GM23338 (cell line): ENCODE measurements at regions not wholly inside any gene's neighbourhood (a gene's known extent, or its start where the extent isn't known, plus 50 kb on each side); places are given as distances from the start of the nearest gene placed in this dataset.

Source experiments
- ATAC-seq: fragments of 200-7000 bp; cut with Tn5 transposase; 3 replicates; pipeline ENCODE4 v1.9.1; 2020
- DNase-seq: peaks from one replicate; pipeline ENCODE4 v3.0.0-alpha.2; 2015; ENCODE audit warnings: low spot score
- H2AFZ ChIP-seq: fragments of 200-600 bp; sonication (generic); 2 replicates; pipeline ENCODE4 v1.8.0; 2016; ENCODE audit warnings: antibody characterized with exemption, mild to moderate bottlenecking, moderate library complexity
- H3F3A ChIP-seq: fragments of 200-600 bp; sonication (generic); replicated peaks from 2 replicates; pipeline ENCODE4 v1.8.0; 2017; ENCODE audit warnings: antibody characterized with exemption, mixed run types, low read depth
- H3K27ac ChIP-seq: fragments of 200-600 bp; sonication (generic); 2 replicates; pipeline ENCODE4 v1.6.1; 2016; ENCODE audit warnings: low read depth
- H3K27me3 ChIP-seq: fragments of 200-600 bp; sonication (generic); 2 replicates; pipeline ENCODE4 v1.8.0; 2016; ENCODE audit warnings: mild to moderate bottlenecking, mixed run types, moderate library complexity; ENCODE audit not compliant: insufficient read depth
- H3K36me3 ChIP-seq: fragments of 200-600 bp; sonication (generic); 2 replicates; pipeline ENCODE4 v1.8.0; 2016; ENCODE audit warnings: mild to moderate bottlenecking; ENCODE audit not compliant: insufficient read depth
- H3K4me1 ChIP-seq: fragments of 200-600 bp; sonication (generic); 2 replicates; pipeline ENCODE4 v1.8.0; 2016; ENCODE audit warnings: mild to moderate bottlenecking, moderate library complexity; ENCODE audit not compliant: insufficient read depth
- H3K4me2 ChIP-seq: fragments of 200-600 bp; sonication (generic); 2 replicates; pipeline ENCODE4 v1.7.1; 2017; ENCODE audit warnings: mixed run types
- H3K4me3 ChIP-seq: fragments of 200-600 bp; sonication (generic); 2 replicates; pipeline ENCODE4 v1.6.1; 2016; ENCODE audit warnings: mixed run types
- H3K79me2 ChIP-seq: fragments of 200-600 bp; sonication (generic); replicated peaks from 2 replicates; pipeline ENCODE4 v1.8.0; 2017; ENCODE audit warnings: mild to moderate bottlenecking; ENCODE audit not compliant: insufficient read depth
- H3K9me2 ChIP-seq: fragments of 200-600 bp; sonication (generic); 2 replicates; pipeline ENCODE4 v1.8.0; 2017; ENCODE audit not compliant: insufficient read depth
- H4K20me1 ChIP-seq: fragments of 200-600 bp; sonication (generic); replicated peaks from 2 replicates; pipeline ENCODE4 v1.8.0; 2017; ENCODE audit warnings: mild to moderate bottlenecking; ENCODE audit not compliant: insufficient read depth
- H3K27ac Mint-ChIP-seq: 2 replicates; pipeline ENCODE4 v1.8.0; 2020; ENCODE audit warnings: inconsistent platforms, mild to moderate bottlenecking, moderate library complexity, mixed read lengths
- H3K27me3 Mint-ChIP-seq: 3 replicates; pipeline ENCODE4 v1.8.0; 2022; ENCODE audit warnings: low read depth, mild to moderate bottlenecking, moderate library complexity, mixed read lengths, inconsistent platforms; ENCODE audit not compliant: insufficient read depth, poor library complexity
- H3K36me3 Mint-ChIP-seq: 3 replicates; pipeline ENCODE4 v1.8.0; 2021; ENCODE audit warnings: low read depth, mild to moderate bottlenecking, inconsistent platforms, moderate library complexity, mixed read lengths
- H3K4me1 Mint-ChIP-seq: 3 replicates; pipeline ENCODE4 v1.8.0; 2020; ENCODE audit warnings: mild to moderate bottlenecking, inconsistent platforms, mixed read lengths
- H3K4me3 Mint-ChIP-seq: 3 replicates; pipeline ENCODE4 v1.8.0; 2021; ENCODE audit warnings: moderate library complexity, mild to moderate bottlenecking, inconsistent platforms, mixed read lengths
- H3K9me3 Mint-ChIP-seq: 3 replicates; pipeline ENCODE4 v1.8.0; 2020; ENCODE audit warnings: moderate library complexity, mild to moderate bottlenecking, inconsistent platforms, mixed read lengths
- CREB1 ChIP-seq: fragments of 250-450 bp; sonication (Bioruptor Pico); IDR thresholded peaks from 2 replicates; pipeline ENCODE4 v1.5.0; 2020; ENCODE audit warnings: low read depth, mild to moderate bottlenecking, moderate library complexity
- EZH2 ChIP-seq: fragments of 200-600 bp; sonication (generic); IDR thresholded peaks from one replicate; pipeline ENCODE4 v1.8.0; 2017; ENCODE audit warnings: antibody characterized with exemption, mild to moderate bottlenecking, low read depth; ENCODE audit not compliant: unreplicated experiment
- EZH2phosphoT487 ChIP-seq: fragments of 200-600 bp; sonication (generic); IDR thresholded peaks from one replicate; pipeline ENCODE4 v1.8.1; 2018; ENCODE audit warnings: antibody characterized with exemption; ENCODE audit not compliant: unreplicated experiment
- JUNB ChIP-seq: IDR thresholded peaks from one replicate; pipeline ENCODE4 v1.6.1; 2016; ENCODE audit warnings: antibody characterized with exemption; ENCODE audit not compliant: unreplicated experiment
- NANOG ChIP-seq: IDR thresholded peaks from 2 replicates; pipeline ENCODE4 v1.6.1; 2016; ENCODE audit warnings: antibody characterized with exemption, borderline replicate concordance
- POLR2AphosphoS5 ChIP-seq: IDR thresholded peaks from 2 replicates; pipeline ENCODE4 v1.6.1; 2016; ENCODE audit warnings: antibody characterized with exemption, low read depth
- REST ChIP-seq: IDR thresholded peaks from one replicate; pipeline ENCODE4 v1.6.1; 2018; ENCODE audit warnings: antibody characterized with exemption; ENCODE audit not compliant: unreplicated experiment
- STAT1 ChIP-seq: IDR thresholded peaks from one replicate; pipeline ENCODE4 v1.6.1; 2016; ENCODE audit warnings: antibody characterized with exemption; ENCODE audit not compliant: unreplicated experiment
- ZNF114 ChIP-seq: fragments of 250-450 bp; sonication (Bioruptor Pico); IDR thresholded peaks from 2 replicates; pipeline ENCODE4 v1.5.0; 2020; ENCODE audit warnings: mild to moderate bottlenecking, moderate library complexity
- ZNF331 ChIP-seq: fragments of 250-450 bp; sonication (Bioruptor Pico); IDR thresholded peaks from 2 replicates; pipeline ENCODE4 v1.5.0; 2020; ENCODE audit warnings: low read depth, mild to moderate bottlenecking, moderate library complexity
- TF ChIP-seq, protein P1 (sequence below), 2 experiments: fragments of 200-600 bp in 1 of 2; sonication (generic) in 1 of 2; conservative IDR thresholded peaks; 2 replicates each; pipeline versions ENCODE4 v1.5.1 to v1.6.1; 2016 to 2017; ENCODE audit warnings: antibody characterized with exemption in 2 of 2, low read depth in 2 of 2, mild to moderate bottlenecking in 2 of 2, moderate library complexity in 1 of 2
- TF ChIP-seq, protein P2 (sequence below): fragments of 250-450 bp; sonication (Bioruptor Pico); IDR thresholded peaks from 2 replicates; pipeline ENCODE4 v1.5.0; 2020; ENCODE audit warnings: mild to moderate bottlenecking, moderate library complexity

- no peaks in the 10 kb centered on the region for H4K20me1 ChIP-seq
- DNase-seq (no peak), ATAC-seq (no peak)
- no peaks in the 10 kb centered on the region for H3F3A ChIP-seq
- H3K4me1 ChIP-seq: peaks cover 8% of the 10 kb centered on the region
- no peaks in the 10 kb centered on the region for H3K9me2 ChIP-seq
- Mint-ChIP-seq H3K9me3 (peaks cover 52% of the 10 kb centered on the region), H3K4me3 (no peak overlapping the region), H3K36me3 (peaks cover 42% of the 10 kb centered on the region), H3K4me1 (peaks cover 8% of the 10 kb centered on the region), H3K27me3 (peaks cover 15% of the 10 kb centered on the region), H3K27ac (no peak overlapping the region)
- H3K4me2 ChIP-seq: no peak overlapping the region
- no peak overlapping the region for H3K4me3 ChIP-seq
- TF ChIP-seq EZH2: no peak
- TF ChIP-seq REST: no peak
- no peak for TF ChIP-seq CREB1
- no peak for TF ChIP-seq NANOG
- no peak for TF ChIP-seq POLR2AphosphoS5
- TF ChIP-seq, protein P1, sequence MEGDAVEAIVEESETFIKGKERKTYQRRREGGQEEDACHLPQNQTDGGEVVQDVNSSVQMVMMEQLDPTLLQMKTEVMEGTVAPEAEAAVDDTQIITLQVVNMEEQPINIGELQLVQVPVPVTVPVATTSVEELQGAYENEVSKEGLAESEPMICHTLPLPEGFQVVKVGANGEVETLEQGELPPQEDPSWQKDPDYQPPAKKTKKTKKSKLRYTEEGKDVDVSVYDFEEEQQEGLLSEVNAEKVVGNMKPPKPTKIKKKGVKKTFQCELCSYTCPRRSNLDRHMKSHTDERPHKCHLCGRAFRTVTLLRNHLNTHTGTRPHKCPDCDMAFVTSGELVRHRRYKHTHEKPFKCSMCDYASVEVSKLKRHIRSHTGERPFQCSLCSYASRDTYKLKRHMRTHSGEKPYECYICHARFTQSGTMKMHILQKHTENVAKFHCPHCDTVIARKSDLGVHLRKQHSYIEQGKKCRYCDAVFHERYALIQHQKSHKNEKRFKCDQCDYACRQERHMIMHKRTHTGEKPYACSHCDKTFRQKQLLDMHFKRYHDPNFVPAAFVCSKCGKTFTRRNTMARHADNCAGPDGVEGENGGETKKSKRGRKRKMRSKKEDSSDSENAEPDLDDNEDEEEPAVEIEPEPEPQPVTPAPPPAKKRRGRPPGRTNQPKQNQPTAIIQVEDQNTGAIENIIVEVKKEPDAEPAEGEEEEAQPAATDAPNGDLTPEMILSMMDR (conservative IDR thresholded peaks at IDR 0.05; ENCODE audit: low read depth in 2 of 2): no peak
- TF ChIP-seq ZNF331 (CRISPR knock-in tag): no peak
- TF ChIP-seq EZH2phosphoT487: no peak
- TF ChIP-seq, protein P2, sequence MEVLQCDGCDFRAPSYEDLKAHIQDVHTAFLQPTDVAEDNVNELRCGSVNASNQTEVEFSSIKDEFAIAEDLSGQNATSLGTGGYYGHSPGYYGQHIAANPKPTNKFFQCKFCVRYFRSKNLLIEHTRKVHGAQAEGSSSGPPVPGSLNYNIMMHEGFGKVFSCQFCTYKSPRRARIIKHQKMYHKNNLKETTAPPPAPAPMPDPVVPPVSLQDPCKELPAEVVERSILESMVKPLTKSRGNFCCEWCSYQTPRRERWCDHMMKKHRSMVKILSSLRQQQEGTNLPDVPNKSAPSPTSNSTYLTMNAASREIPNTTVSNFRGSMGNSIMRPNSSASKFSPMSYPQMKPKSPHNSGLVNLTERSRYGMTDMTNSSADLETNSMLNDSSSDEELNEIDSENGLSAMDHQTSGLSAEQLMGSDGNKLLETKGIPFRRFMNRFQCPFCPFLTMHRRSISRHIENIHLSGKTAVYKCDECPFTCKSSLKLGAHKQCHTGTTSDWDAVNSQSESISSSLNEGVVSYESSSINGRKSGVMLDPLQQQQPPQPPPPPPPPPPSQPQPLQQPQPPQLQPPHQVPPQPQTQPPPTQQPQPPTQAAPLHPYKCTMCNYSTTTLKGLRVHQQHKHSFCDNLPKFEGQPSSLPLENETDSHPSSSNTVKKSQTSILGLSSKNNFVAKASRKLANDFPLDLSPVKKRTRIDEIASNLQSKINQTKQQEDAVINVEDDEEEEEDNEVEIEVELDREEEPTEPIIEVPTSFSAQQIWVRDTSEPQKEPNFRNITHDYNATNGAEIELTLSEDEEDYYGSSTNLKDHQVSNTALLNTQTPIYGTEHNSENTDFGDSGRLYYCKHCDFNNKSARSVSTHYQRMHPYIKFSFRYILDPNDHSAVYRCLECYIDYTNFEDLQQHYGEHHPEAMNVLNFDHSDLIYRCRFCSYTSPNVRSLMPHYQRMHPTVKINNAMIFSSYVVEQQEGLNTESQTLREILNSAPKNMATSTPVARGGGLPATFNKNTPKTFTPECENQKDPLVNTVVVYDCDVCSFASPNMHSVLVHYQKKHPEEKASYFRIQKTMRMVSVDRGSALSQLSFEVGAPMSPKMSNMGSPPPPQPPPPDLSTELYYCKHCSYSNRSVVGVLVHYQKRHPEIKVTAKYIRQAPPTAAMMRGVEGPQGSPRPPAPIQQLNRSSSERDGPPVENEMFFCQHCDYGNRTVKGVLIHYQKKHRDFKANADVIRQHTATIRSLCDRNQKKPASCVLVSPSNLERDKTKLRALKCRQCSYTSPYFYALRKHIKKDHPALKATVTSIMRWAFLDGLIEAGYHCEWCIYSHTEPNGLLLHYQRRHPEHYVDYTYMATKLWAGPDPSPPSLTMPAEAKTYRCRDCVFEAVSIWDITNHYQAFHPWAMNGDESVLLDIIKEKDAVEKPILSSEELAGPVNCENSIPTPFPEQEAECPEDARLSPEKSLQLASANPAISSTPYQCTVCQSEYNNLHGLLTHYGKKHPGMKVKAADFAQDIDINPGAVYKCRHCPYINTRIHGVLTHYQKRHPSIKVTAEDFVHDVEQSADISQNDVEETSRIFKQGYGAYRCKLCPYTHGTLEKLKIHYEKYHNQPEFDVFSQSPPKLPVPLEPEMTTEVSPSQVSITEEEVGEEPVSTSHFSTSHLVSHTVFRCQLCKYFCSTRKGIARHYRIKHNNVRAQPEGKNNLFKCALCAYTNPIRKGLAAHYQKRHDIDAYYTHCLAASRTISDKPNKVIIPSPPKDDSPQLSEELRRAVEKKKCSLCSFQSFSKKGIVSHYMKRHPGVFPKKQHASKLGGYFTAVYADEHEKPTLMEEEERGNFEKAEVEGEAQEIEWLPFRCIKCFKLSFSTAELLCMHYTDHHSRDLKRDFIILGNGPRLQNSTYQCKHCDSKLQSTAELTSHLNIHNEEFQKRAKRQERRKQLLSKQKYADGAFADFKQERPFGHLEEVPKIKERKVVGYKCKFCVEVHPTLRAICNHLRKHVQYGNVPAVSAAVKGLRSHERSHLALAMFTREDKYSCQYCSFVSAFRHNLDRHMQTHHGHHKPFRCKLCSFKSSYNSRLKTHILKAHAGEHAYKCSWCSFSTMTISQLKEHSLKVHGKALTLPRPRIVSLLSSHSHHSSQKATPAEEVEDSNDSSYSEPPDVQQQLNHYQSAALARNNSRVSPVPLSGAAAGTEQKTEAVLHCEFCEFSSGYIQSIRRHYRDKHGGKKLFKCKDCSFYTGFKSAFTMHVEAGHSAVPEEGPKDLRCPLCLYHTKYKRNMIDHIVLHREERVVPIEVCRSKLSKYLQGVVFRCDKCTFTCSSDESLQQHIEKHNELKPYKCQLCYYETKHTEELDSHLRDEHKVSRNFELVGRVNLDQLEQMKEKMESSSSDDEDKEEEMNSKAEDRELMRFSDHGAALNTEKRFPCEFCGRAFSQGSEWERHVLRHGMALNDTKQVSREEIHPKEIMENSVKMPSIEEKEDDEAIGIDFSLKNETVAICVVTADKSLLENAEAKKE (CRISPR knock-in tag): no peak
- no peak for TF ChIP-seq ZNF114 (CRISPR knock-in tag)
- TF ChIP-seq STAT1: no peak
- TF ChIP-seq JUNB: no peak
- H2AFZ ChIP-seq: no peak overlapping the region
- H3K79me2 ChIP-seq: no peaks in the 10 kb centered on the region
- H3K36me3 ChIP-seq: peaks cover 11% of the 10 kb centered on the region; the same call in 1 of the 2 replicates
- H3K27me3 ChIP-seq: no peaks in the 10 kb centered on the region
- no peak overlapping the region for H3K27ac ChIP-seq
Observed at GRCh38 chr17:77708049-77708448, 250.5 kb upstream of the TNRC6C start.
